Suppressor macrophage treated with lipopolysaccharide for 4 hours (primary cell): ENCODE measurements at regions not wholly inside any gene's neighbourhood (a gene's known extent, or its start where the extent isn't known, plus 50 kb on each side); places are given as distances from the start of the nearest gene placed in this dataset.
"Not testable (repeated sequence)": the region's sequence is repeated elsewhere in the genome, so short reads cannot be mapped to it uniquely, and the experiment has no call there.

Source experiments
- DNase-seq: peaks from one replicate; pipeline ENCODE4 v3.0.0-alpha.2; 2020

GRCh38 chr4:97013309-97013708, 1130.0 kb downstream of the STPG2 start:
- DNase-seq, result no peak

- no peak for DNase-seq
These were observed 1129.6 kb downstream of the STPG2 start for GRCh38 chr4:97013711-97014110.

GRCh38 chr4:97015301-97015700, 1128.0 kb downstream of the STPG2 start:
- no peak for DNase-seq

GRCh38 chr4:97016186-97016907, 1126.9 kb downstream of the STPG2 start:
- no peak for DNase-seq

GRCh38 chr4:97027728-97028410, 1115.4 kb downstream of the STPG2 start:
- DNase-seq, result no peak

- no peak for DNase-seq
These were observed 1114.5 kb downstream of the STPG2 start for GRCh38 chr4:97028785-97029184.

GRCh38 chr4:97037411-97038145, 1105.7 kb downstream of the STPG2 start:
- DNase-seq, result not testable (repeated sequence)

GRCh38 chr4:97038146-97038516, 1105.1 kb downstream of the STPG2 start:
- DNase-seq, result no peak

GRCh38 chr4:97072666-97073065, 1070.6 kb downstream of the STPG2 start:
- no peak for DNase-seq

GRCh38 chr4:97073194-97073593, 1070.1 kb downstream of the STPG2 start:
- DNase-seq, result no peak

- no peak for DNase-seq
These were observed 1068.7 kb downstream of the STPG2 start for GRCh38 chr4:97074531-97074930.

- DNase-seq, result no peak
These were observed 1061.3 kb downstream of the STPG2 start for GRCh38 chr4:97081951-97082350.

GRCh38 chr4:97097036-97097435, 1046.2 kb downstream of the STPG2 start:
- DNase-seq, result not testable (repeated sequence)

GRCh38 chr4:97101171-97101570, 1042.1 kb downstream of the STPG2 start:
- DNase-seq, result not testable (repeated sequence)

- no peak for DNase-seq
These were observed 1040.0 kb downstream of the STPG2 start for GRCh38 chr4:97103252-97103651.

- no peak for DNase-seq
These were observed 1039.3 kb downstream of the STPG2 start for GRCh38 chr4:97104006-97104405.

- no peak for DNase-seq
These were observed 1038.6 kb downstream of the STPG2 start for GRCh38 chr4:97104666-97105065.

- DNase-seq, result no peak
These were observed 1037.8 kb downstream of the STPG2 start for GRCh38 chr4:97105347-97106099.

GRCh38 chr4:97106161-97106560, 1037.1 kb downstream of the STPG2 start:
- no peak for DNase-seq

- DNase-seq, result no peak
These were observed 1032.8 kb downstream of the STPG2 start for GRCh38 chr4:97110506-97110905.

GRCh38 chr4:97116511-97116910, 1026.8 kb downstream of the STPG2 start:
- no peak for DNase-seq

GRCh38 chr4:97121493-97121892, 1021.8 kb downstream of the STPG2 start:
- DNase-seq, result no peak

GRCh38 chr4:97123573-97123972, 1019.7 kb downstream of the STPG2 start:
- no peak for DNase-seq
